ENCODE measurements at regions not wholly inside any gene's neighbourhood (a gene's known extent, or its start where the extent isn't known, plus 50 kb on each side); places are given as distances from the start of the nearest gene placed in this dataset.
"Not testable (repeated sequence)": the region's sequence is repeated elsewhere in the genome, so short reads cannot be mapped to it uniquely, and the experiment has no call there.

GRCh38 chr6:133795051-133795450 is 93.9 kb upstream of the TCF21 start:
- TF ChIP-seq POLR2A (IDR thresholded peaks at IDR 0.05), result not testable (repeated sequence)
- TF ChIP-seq, protein P1, sequence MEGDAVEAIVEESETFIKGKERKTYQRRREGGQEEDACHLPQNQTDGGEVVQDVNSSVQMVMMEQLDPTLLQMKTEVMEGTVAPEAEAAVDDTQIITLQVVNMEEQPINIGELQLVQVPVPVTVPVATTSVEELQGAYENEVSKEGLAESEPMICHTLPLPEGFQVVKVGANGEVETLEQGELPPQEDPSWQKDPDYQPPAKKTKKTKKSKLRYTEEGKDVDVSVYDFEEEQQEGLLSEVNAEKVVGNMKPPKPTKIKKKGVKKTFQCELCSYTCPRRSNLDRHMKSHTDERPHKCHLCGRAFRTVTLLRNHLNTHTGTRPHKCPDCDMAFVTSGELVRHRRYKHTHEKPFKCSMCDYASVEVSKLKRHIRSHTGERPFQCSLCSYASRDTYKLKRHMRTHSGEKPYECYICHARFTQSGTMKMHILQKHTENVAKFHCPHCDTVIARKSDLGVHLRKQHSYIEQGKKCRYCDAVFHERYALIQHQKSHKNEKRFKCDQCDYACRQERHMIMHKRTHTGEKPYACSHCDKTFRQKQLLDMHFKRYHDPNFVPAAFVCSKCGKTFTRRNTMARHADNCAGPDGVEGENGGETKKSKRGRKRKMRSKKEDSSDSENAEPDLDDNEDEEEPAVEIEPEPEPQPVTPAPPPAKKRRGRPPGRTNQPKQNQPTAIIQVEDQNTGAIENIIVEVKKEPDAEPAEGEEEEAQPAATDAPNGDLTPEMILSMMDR (IDR thresholded peaks at IDR 0.05), result not testable (repeated sequence)

Measured in adrenal gland (tissue), 5 donors.